Choroid plexus epithelial cell (primary cell): ENCODE measurements at regions not wholly inside any gene's neighbourhood (a gene's known extent, or its start where the extent isn't known, plus 50 kb on each side); places are given as distances from the start of the nearest gene placed in this dataset.
A peak's percentile ranks its signal among the peaks of the same experiment; 100 is the strongest.

Source experiments
- DNase-seq: peaks from one replicate; pipeline ENCODE4 v3.0.0-alpha.2; 2010; ENCODE audit warnings: low read depth
- H3K4me3 ChIP-seq: 2 replicates; pipeline ENCODE4 v1.5.1; 2011; ENCODE audit warnings: low read depth, mild to moderate bottlenecking, control low read depth, low read length, moderate library complexity
- TF ChIP-seq, protein P1 (sequence below): conservative IDR thresholded peaks from 2 replicates; pipeline ENCODE4 v1.5.1; 2011; ENCODE audit warnings: low read depth, mild to moderate bottlenecking, control low read depth, inconsistent platforms, low read length, moderate library complexity

DNA sequence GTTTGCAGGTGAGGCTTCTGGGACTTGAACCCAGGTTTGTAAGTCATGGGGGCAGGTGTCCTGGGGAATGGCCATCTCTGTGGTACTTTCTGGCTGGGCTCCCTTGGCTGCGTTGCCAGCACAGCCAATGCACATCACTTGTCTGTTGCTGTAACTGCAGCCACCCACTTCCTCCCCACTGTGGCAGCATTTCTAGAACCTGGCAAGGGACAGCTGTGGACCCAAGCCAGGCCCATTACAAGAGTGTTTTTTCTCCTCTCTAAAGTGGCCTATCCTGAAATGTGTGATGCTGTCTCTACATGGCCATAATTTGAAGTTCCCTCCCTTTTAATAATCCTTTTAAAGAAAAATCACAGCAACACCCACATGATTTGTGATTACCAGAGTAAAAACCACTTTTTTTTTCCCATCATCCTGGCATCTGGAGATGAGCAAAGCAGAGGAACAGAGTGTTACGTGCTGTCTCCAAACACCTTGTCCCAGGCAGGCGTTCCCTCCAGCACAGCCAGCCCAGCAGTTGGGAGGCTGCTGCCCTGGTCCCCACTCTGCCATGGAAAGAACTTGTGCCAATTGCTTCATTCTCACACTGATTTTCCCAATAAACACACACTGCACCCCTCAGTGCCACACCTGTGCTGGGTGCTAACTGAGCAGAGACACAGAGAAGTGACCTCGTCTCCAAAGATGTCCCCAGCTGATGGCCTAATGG, 360.6 kb upstream of the USP24 start:
- DNase-seq, result no peak
- TF ChIP-seq, protein P1, sequence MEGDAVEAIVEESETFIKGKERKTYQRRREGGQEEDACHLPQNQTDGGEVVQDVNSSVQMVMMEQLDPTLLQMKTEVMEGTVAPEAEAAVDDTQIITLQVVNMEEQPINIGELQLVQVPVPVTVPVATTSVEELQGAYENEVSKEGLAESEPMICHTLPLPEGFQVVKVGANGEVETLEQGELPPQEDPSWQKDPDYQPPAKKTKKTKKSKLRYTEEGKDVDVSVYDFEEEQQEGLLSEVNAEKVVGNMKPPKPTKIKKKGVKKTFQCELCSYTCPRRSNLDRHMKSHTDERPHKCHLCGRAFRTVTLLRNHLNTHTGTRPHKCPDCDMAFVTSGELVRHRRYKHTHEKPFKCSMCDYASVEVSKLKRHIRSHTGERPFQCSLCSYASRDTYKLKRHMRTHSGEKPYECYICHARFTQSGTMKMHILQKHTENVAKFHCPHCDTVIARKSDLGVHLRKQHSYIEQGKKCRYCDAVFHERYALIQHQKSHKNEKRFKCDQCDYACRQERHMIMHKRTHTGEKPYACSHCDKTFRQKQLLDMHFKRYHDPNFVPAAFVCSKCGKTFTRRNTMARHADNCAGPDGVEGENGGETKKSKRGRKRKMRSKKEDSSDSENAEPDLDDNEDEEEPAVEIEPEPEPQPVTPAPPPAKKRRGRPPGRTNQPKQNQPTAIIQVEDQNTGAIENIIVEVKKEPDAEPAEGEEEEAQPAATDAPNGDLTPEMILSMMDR, result no peak
- H3K4me3 ChIP-seq, result no peak overlapping the region

DNA sequence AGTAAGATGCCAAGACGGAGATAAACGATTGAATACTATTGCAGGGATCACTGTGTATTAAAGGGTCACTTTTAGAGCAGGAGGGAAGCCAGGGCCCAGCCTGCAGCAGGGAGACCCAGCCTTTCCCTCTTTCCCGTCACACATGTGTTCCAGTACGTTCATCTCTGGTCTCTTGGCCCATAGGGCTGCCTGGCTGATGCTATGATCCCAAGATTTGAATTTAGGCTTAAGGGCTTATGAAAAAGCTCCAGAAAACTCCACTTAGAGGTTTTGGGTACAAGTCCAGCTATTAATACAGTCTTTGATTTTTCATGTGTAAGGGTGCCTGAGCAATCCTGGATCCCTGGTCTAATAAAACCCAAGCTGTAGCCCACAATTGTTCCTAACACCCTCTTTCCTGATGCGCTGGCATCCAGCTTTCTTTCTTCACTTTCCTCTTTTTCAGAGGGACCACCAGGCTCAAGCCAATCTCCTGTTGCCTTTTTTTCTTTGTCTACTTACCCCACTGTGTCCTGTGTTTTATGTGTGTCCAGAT, 359.6 kb upstream of the USP24 start:
- no peak for DNase-seq
- H3K4me3 ChIP-seq, result no peak overlapping the region
- TF ChIP-seq, protein P1, result no peak

GRCh38 chr1:55572878-55573734, 357.9 kb upstream of the USP24 start:
- peak; percentile 48 for DNase-seq
- TF ChIP-seq, protein P1, result no peak
- H3K4me3 ChIP-seq, result no peak overlapping the region

DNA sequence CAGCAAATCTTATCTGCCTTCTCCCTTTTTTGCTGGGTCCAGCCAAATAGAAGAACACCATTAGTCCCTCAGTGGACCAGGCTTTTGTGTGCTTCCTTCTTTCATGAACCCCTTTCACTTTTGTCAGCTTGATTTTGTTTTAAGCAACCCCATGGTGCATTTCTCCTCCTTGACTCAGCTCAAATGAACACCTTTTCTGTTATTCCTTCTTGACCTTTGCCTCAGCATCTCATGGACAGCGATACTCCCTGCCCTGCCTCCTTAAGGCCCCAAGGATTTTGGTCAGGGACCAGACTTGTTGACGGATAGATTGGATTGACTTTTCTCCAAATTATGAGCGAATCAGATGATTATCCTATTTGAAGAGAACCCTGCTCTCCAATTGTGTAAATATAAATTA, 356.6 kb upstream of the USP24 start:
- no peak for DNase-seq
- TF ChIP-seq, protein P1, result no peak
- no peak overlapping the region for H3K4me3 ChIP-seq

DNA sequence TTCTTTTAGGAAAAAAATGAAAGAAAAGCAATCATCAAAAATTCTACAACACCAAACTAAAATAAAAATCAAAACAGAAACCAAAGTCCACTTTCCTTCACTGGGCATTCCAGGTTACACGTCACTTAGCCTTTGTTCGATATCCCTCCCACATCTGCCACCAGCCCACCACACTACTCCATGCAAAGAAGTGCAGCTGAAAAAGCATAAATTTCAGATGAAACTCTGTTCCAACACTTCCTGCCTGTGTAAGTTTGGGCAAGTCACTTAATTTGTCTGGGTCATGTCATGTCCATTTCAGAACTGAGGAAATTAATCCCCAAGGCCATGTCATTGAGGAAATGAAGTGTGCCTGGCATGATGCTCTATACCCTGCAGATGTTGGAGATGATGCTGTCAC, 354.3 kb upstream of the USP24 start:
- DNase-seq, result no peak
- no peak overlapping the region for H3K4me3 ChIP-seq
- TF ChIP-seq, protein P1, result no peak

GRCh38 chr1:55568732-55569131, 353.6 kb upstream of the USP24 start:
- TF ChIP-seq, protein P1, result no peak
- no peak for DNase-seq
- no peak overlapping the region for H3K4me3 ChIP-seq
